CD4-positive, alpha-beta T cell (primary cell): ENCODE measurements at regions not wholly inside any gene's neighbourhood (a gene's known extent, or its start where the extent isn't known, plus 50 kb on each side); places are given as distances from the start of the nearest gene placed in this dataset.

Experiments used
- ATAC-seq: fragments of 200-7000 bp; cut with Tn5 transposase; one replicate; pipeline ENCODE4 v1.10.0; 2022; ENCODE audit warnings: mild to moderate bottlenecking; ENCODE audit not compliant: poor library complexity
- CTCF ChIA-PET: fragments of 350-600 bp; sonication (Branson Sonifier 250); formaldehyde crosslinking; loops from one replicate; lab custom pipeline; 2021; ENCODE audit warnings: antibody characterized with exemption, inconsistent platforms; lab: Charles Lee
- POLR2A ChIA-PET: fragments of 350-600 bp; sonication (Branson Sonifier 250); formaldehyde crosslinking; loops from one replicate; lab custom pipeline; 2021; ENCODE audit warnings: antibody characterized with exemption, inconsistent platforms; lab: Charles Lee
- DNase-seq, 14 experiments: peaks; one replicate each; pipeline ENCODE4 v3.0.0-alpha.2; 2013 to 2020; ENCODE audit warnings: mixed read lengths in 2 of 14
- H3K27ac ChIP-seq, 2 donors: one replicate each; pipeline versions ENCODE4 v1.5.1 to v1.7.0; 2013; ENCODE audit warnings: low read length in 2 of 2, low read depth in 1 of 2, mild to moderate bottlenecking in 1 of 2
- H3K27me3 ChIP-seq, 2 experiments: 1 replicate in 1 of 2; 2 replicates in 1 of 2; pipeline versions ENCODE4 v1.6.1 to v1.7.0; 2013; ENCODE audit warnings: low read length in 2 of 2, control low read depth in 1 of 2, mild to moderate bottlenecking in 1 of 2, moderate library complexity in 1 of 2; ENCODE audit not compliant: insufficient read depth in 2 of 2, control insufficient read depth in 1 of 2
- H3K36me3 ChIP-seq: one replicate; pipeline ENCODE4 v1.6.1; 2013; ENCODE audit warnings: low read length, control low read depth; ENCODE audit not compliant: insufficient read depth
- H3K4me1 ChIP-seq: one replicate; pipeline ENCODE4 v1.6.1; 2013; ENCODE audit warnings: low read length, control low read depth; ENCODE audit not compliant: insufficient read depth
- H3K4me3 ChIP-seq: one replicate; pipeline ENCODE4 v1.5.1; 2013; ENCODE audit warnings: mild to moderate bottlenecking, low read length, moderate library complexity
- H3K9me3 ChIP-seq, 2 experiments: 1 replicate in 1 of 2; 2 replicates in 1 of 2; pipeline versions ENCODE4 v1.6.1 to v1.7.0; 2013; ENCODE audit warnings: low read length in 2 of 2, mild to moderate bottlenecking in 2 of 2, control low read depth in 1 of 2, moderate library complexity in 1 of 2; ENCODE audit not compliant: control insufficient read depth in 1 of 2, insufficient read depth in 1 of 2
- H3K27ac Mint-ChIP-seq: one replicate; pipeline ENCODE4 v1.8.0; 2020; ENCODE audit warnings: mixed read lengths
- H3K27me3 Mint-ChIP-seq: one replicate; pipeline ENCODE4 v1.8.0; 2021; ENCODE audit warnings: mixed read lengths
- H3K36me3 Mint-ChIP-seq: one replicate; pipeline ENCODE4 v1.8.0; 2021; ENCODE audit warnings: low read depth, mixed read lengths
- H3K4me1 Mint-ChIP-seq: one replicate; pipeline ENCODE4 v1.8.0; 2021; ENCODE audit warnings: low read depth, mixed read lengths
- H3K4me3 Mint-ChIP-seq: one replicate; pipeline ENCODE4 v1.8.0; 2020; ENCODE audit warnings: mild to moderate bottlenecking, mixed read lengths
- H3K9me3 Mint-ChIP-seq: one replicate; pipeline ENCODE4 v1.8.0; 2020; ENCODE audit warnings: mixed read lengths
- CTCF ChIP-seq: fragments of 200-600 bp; IDR thresholded peaks from one replicate; pipeline ENCODE4 v1.8.0; 2022; ENCODE audit warnings: antibody characterized with exemption, mild to moderate bottlenecking
- intact Hi-C, 2 experiments: fragments of 100-400 bp; cut with DNase I in 1 of 2; cut with micrococcal nuclease in 1 of 2; formaldehyde crosslinking; loops; one replicate each; pipeline versions ENCODE4 v1.15.1 to v1.9.0; 2023 to 2025; cut with DNase I, micrococcal nuclease

GRCh38 chr12:17142856-17143255 is 536.9 kb upstream of the LMO3 start:
- Mint-ChIP-seq H3K27me3 (no peaks in the 10 kb centered on the region), H3K36me3 (no peaks in the 10 kb centered on the region), H3K9me3 (peaks cover 11% of the 10 kb centered on the region), H3K4me1 (no peaks in the 10 kb centered on the region), H3K27ac (no peak overlapping the region), H3K4me3 (no peak overlapping the region)
- no peak for ATAC-seq
- no peak for TF ChIP-seq CTCF
- DNase-seq = no peak
- Histone ChIP-seq H3K27me3 (no peaks in the 10 kb centered on the region), H3K9me3 (no peaks in the 10 kb centered on the region), H3K27ac (no peak overlapping the region), H3K4me3 (no peak overlapping the region), H3K36me3 (no peaks in the 10 kb centered on the region), H3K4me1 (no peaks in the 10 kb centered on the region)
- ChIA-PET CTCF (no interaction called here), POLR2A (no interaction called here)
- intact Hi-C loops = no loop called here

- Histone ChIP-seq H3K9me3 (no peaks in the 10 kb centered on the region), H3K4me3 (no peak overlapping the region), H3K36me3 (no peaks in the 10 kb centered on the region), H3K4me1 (no peaks in the 10 kb centered on the region), H3K27me3 (no peaks in the 10 kb centered on the region), H3K27ac (no peak overlapping the region)
- no peak for TF ChIP-seq CTCF
- ChIA-PET CTCF (no interaction called here), POLR2A (no interaction called here)
- H3K9me3 Mint-ChIP-seq = peaks cover 8% of the 10 kb centered on the region
- no peak overlapping the region for H3K4me3 Mint-ChIP-seq
- intact Hi-C loops = no loop called here
- DNase-seq = no peak
- no peak overlapping the region for H3K27ac Mint-ChIP-seq
- no peaks in the 10 kb centered on the region for H3K27me3 Mint-ChIP-seq
- H3K36me3 Mint-ChIP-seq = no peaks in the 10 kb centered on the region
- no peaks in the 10 kb centered on the region for H3K4me1 Mint-ChIP-seq
- ATAC-seq = no peak
These were observed 534.0 kb upstream of the LMO3 start for GRCh38 chr12:17139931-17140330.

GRCh38 chr12:17137396-17137795 is 531.4 kb upstream of the LMO3 start:
- H3K36me3 ChIP-seq = no peaks in the 10 kb centered on the region
- no peak for DNase-seq
- H3K4me3 ChIP-seq = no peak overlapping the region
- Mint-ChIP-seq H3K4me1 (no peaks in the 10 kb centered on the region), H3K9me3 (peaks cover 10% of the 10 kb centered on the region), H3K27me3 (no peaks in the 10 kb centered on the region), H3K36me3 (no peaks in the 10 kb centered on the region), H3K27ac (no peak overlapping the region), H3K4me3 (no peak overlapping the region)
- ChIA-PET CTCF (no interaction called here), POLR2A (no interaction called here)
- intact Hi-C loops = no loop called here
- TF ChIP-seq CTCF = no peak
- no peaks in the 10 kb centered on the region for H3K4me1 ChIP-seq
- H3K9me3 ChIP-seq = no peaks in the 10 kb centered on the region
- H3K27me3 ChIP-seq = no peaks in the 10 kb centered on the region
- no peak overlapping the region for H3K27ac ChIP-seq
- no peak for ATAC-seq
